ENCODE measurements at regions not wholly inside any gene's neighbourhood (a gene's known extent, or its start where the extent isn't known, plus 50 kb on each side); places are given as distances from the start of the nearest gene placed in this dataset.
A peak's percentile ranks its signal among the peaks of the same experiment; 100 is the strongest.
"Not testable (repeated sequence)": the region's sequence is repeated elsewhere in the genome, so short reads cannot be mapped to it uniquely, and the experiment has no call there.

DNA sequence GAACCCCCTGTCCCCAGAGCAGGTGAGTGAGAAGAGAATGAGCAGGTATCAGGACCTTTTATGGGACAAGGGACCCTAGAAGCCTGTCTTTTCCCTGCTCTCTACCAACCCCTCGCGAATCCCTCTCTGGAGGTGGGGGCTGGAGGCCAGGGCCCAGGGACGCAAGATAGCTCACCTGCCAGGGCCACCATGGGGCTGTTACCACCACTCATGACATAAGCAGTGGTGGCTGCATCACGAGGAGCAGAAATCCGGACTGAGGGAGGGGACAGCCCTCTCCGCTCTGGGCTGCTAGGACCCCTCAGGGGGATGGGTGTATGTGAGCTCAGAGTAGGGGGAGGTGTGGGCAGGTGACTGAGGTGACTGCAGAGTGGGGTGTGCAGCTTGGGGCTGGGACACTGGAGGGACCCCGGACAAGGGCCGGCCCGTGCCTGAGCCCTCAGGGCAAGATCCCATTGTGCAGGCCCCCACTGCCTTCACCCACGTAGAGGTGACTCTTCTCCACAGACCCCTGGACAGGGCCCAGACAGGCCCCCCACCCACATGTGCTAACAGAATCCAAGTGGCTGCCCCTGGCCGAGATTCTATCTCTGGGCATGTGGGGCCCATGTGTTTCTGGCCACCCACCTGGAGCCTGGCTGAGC is 190.6 kb downstream of the TBC1D2B start:
- Histone ChIP-seq H3K4me1 (no peaks in the 10 kb centered on the region), H3K27ac (no peak overlapping the region), H3K36me3 (no peaks in the 10 kb centered on the region), H3K27me3 (no peaks in the 10 kb centered on the region), H3K9me3 (no peaks in the 10 kb centered on the region), H3K4me3 (no peak overlapping the region)
- ATAC-seq = no peak
- TF ChIP-seq POLR2AphosphoS5 (IDR thresholded peaks at IDR 0.05) = no peak
- TF ChIP-seq CTCF (IDR thresholded peaks at IDR 0.05) = no peak
- no peak for TF ChIP-seq EP300 (IDR thresholded peaks at IDR 0.05)
- no peak for TF ChIP-seq POLR2A (IDR thresholded peaks at IDR 0.05)
- 73% methylated on average over 2 of the region's 11 CpGs; no CpG with 5 or more reads in 1 of the 2 donors for WGBS, 2 donors (ENCODE audit: low coverage in 1 of 2)

DNA sequence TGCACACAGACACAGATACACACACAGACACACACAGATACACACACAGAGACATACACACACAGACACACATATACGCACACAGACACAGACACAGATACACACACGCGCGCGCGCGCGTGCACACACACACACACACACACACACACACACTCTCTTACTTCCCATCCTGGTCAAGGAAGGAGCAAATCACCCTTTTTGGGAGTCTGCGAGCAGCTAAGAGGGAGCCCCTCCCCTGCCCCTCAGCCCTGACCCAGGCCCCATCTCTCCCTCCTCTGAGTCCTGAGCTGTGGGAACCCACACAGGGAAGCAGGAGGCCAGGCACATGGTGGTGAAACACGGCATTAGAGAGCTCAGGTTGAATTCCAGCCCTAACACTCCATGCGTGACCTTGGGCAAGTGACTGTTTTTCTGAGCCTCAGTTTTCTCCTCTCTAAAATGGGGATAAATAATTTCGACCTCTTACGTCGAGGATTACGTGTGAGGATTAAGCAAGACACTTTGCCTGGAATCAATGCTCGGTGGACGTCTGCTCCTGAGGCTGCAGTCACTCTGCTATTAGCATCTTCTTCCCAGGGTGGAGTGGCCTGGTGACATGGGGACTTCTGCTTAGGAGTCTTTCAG is 191.5 kb downstream of the TBC1D2B start:
- not testable (repeated sequence) for ATAC-seq, H3K27me3 ChIP-seq, H3K4me3 ChIP-seq, H3K4me1 ChIP-seq, H3K27ac ChIP-seq, H3K9me3 ChIP-seq, H3K36me3 ChIP-seq
- WGBS, 2 donors (ENCODE audit: low coverage in 1 of 2) = 94 to 100% methylated on average over 5 to 7 of the region's 17 CpGs

DNA sequence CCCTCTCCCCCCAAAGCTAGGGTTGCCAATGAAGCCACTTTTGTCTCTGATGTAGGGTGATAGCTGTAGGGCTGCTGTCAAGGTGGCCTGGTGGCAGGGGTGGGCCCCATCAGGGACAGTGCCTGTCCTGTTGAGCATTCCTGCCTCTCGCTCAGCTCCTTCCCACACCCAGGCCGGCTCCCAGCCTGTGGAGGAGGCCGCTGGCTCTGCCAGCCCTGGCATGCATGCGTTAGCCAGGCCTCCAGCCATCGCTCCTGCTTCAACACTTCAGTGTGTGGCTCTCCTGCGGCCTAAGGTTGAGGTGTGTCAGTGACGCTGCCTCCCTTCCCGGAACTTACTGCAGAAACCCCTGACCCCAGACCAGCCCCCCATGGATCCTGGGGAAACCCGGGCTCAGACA is 194.5 kb downstream of the TBC1D2B start:
- no CpG with 5 or more reads among the region's 9 CpGs for WGBS, 2 donors (ENCODE audit: low coverage in 1 of 2)
- H3K9me3 ChIP-seq, H3K36me3 ChIP-seq, H3K27me3 ChIP-seq, H3K27ac ChIP-seq, H3K4me1 ChIP-seq, ATAC-seq, H3K4me3 ChIP-seq: not testable (repeated sequence)

DNA sequence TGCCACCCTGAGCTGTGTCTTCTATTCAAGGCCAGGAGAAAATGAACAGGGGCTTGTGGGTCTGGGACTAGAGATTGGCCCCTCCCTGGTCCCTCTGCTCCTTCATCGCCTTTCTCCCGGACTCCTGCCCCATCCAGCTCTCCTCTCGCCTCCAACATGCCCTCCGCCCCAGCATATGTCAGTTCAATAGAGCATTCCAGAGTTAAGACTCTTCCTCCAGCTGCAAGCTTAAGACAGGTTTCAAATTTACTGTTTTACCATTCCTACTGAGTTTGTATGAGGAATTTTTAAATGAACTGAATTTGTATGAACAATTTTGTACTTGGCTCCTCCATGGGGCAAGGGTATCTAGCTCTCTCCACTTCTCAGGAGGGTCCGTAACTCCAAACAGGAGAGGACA is 195.6 kb downstream of the TBC1D2B start:
- Histone ChIP-seq H3K36me3 (no peaks in the 10 kb centered on the region), H3K4me3 (no peak overlapping the region), H3K9me3 (no peaks in the 10 kb centered on the region), H3K27me3 (no peaks in the 10 kb centered on the region), H3K27ac (no peak overlapping the region), H3K4me1 (no peaks in the 10 kb centered on the region)
- 74 to 100% methylated on average over 2 to 3 of the region's 5 CpGs for WGBS, 2 donors (ENCODE audit: low coverage in 1 of 2)
- ATAC-seq = no peak
- TF ChIP-seq POLR2AphosphoS5 (IDR thresholded peaks at IDR 0.05) = no peak
- no peak for TF ChIP-seq CTCF (IDR thresholded peaks at IDR 0.05)
- TF ChIP-seq EP300 (IDR thresholded peaks at IDR 0.05) = no peak
- TF ChIP-seq POLR2A (IDR thresholded peaks at IDR 0.05) = no peak

DNA sequence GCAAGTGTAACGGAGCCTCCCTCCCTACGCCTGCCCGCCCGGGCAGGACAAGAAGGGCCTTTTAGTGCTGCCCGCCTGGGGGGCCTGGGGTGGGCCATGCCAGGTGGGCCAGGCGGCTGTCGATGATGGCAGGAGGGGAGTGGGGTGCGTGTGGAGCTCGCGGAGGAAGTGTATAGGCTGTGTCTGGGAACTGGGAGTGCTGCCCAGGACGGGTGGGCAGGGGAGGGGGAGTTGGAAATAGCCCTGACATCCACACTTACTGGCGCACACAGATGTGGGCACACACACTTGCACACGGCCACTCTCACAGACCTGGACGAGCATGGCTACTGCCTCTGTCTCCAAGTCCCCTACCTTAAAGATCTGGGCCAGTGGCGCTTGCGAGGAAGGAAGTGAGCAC is 196.0 kb downstream of the TBC1D2B start:
- H3K4me3 ChIP-seq, H3K4me1 ChIP-seq, H3K9me3 ChIP-seq, H3K27me3 ChIP-seq, H3K27ac ChIP-seq, H3K36me3 ChIP-seq, ATAC-seq: not testable (repeated sequence)
- WGBS, 2 donors (ENCODE audit: low coverage in 1 of 2) = 88% methylated on average over 3 of the region's 16 CpGs; no CpG with 5 or more reads in 1 of the 2 donors

DNA sequence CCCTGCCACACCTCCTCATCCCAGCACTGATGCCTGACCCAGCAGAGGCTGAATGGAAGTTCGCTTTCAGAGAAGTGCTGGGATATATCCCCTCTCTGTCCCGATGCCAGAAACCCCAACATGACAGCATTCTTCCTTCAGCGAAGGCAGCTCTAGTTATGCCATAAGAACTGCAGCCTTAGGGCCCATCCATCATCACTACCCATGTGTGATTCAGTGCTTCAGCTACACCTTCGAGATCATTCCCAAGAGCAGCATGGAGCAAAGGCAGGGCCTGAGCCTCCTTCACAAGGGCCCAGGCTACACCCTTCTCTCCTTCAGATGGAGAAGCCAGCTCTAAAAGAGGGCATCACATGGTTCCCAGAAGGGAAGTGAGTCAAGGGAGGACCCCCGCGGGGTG is 198.0 kb downstream of the TBC1D2B start:
- not testable (repeated sequence) for H3K27me3 ChIP-seq, H3K36me3 ChIP-seq, H3K27ac ChIP-seq, H3K4me1 ChIP-seq, H3K4me3 ChIP-seq, ATAC-seq, H3K9me3 ChIP-seq
- WGBS, 2 donors (ENCODE audit: low coverage in 1 of 2) = no CpG with 5 or more reads among the region's 6 CpGs

- 100% methylated on average over 3 of the region's 5 CpGs; no CpG with 5 or more reads in 1 of the 2 donors for WGBS, 2 donors (ENCODE audit: low coverage in 1 of 2)
- Histone ChIP-seq H3K4me1 (no peaks in the 10 kb centered on the region), H3K27ac (no peak overlapping the region), H3K4me3 (no peak overlapping the region), H3K36me3 (no peaks in the 10 kb centered on the region), H3K9me3 (no peaks in the 10 kb centered on the region), H3K27me3 (no peaks in the 10 kb centered on the region)
- TF ChIP-seq EP300 (IDR thresholded peaks at IDR 0.05) (no peak), POLR2A (IDR thresholded peaks at IDR 0.05) (no peak), POLR2AphosphoS5 (IDR thresholded peaks at IDR 0.05) (no peak), CTCF (IDR thresholded peaks at IDR 0.05) (no peak)
- no peak for ATAC-seq
These were observed 199.5 kb downstream of the TBC1D2B start for GRCh38 chr15:77877869-77878577.

DNA sequence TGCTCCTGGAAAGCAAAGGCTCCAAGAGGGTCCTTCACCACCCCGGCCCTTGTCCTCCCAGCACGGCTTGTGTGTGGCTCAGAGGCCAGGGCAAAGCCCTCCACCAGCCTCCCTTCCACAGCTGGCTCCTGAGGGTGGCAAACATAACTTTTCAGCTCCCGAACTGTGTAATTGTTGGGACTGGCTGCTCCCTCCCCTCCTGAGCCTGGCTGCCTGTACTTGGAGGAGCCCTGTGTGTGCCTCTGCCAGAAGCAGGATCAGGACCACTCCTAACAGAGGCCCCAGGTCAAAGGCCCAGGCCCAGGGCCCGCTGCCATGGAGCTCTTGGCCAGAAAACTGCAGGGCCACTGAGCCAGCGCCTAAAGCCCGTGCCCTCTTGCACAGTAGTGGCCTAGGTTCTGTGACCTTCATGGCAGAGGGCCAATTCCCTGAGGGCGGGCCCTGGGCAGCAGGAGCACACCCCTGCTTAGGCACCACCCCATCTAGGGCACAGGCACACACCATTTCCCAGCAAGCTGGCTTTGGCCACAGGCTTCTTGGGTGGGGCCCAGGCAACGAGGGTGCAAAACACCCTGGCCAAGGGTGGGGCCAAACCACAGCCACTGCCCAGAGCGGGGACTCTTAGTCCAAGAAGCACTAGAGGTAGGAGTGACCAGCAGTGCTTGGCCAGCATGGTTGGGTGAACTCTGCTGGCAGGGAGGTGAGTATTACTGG is 201.2 kb downstream of the TBC1D2B start:
- not testable (repeated sequence) for H3K4me3 ChIP-seq, H3K36me3 ChIP-seq, H3K4me1 ChIP-seq, H3K27me3 ChIP-seq, H3K9me3 ChIP-seq, H3K27ac ChIP-seq
- WGBS, 2 donors (ENCODE audit: low coverage in 1 of 2) = 40% methylated on average over 1 of the region's 9 CpGs; no CpG with 5 or more reads in 1 of the 2 donors
- peak; percentile 59 for ATAC-seq
